Urinary bladder (tissue), 3 donors: ENCODE measurements at regions not wholly inside any gene's neighbourhood (a gene's known extent, or its start where the extent isn't known, plus 50 kb on each side); places are given as distances from the start of the nearest gene placed in this dataset.
A peak's percentile ranks its signal among the peaks of the same experiment; 100 is the strongest.
"Not testable (repeated sequence)": the region's sequence is repeated elsewhere in the genome, so short reads cannot be mapped to it uniquely, and the experiment has no call there.

ENCODE experiments used
- DNase-seq: peaks from one replicate; pipeline ENCODE4 v3.0.0-alpha.2; 2015; ENCODE audit errors: extremely low spot score
- H3K27ac ChIP-seq: one replicate; pipeline ENCODE4 v1.5.1; 2013; ENCODE audit warnings: low read depth, mild to moderate bottlenecking, moderate library complexity
- H3K36me3 ChIP-seq: one replicate; pipeline ENCODE4 v1.6.1; 2013; ENCODE audit warnings: mild to moderate bottlenecking, moderate library complexity; ENCODE audit not compliant: insufficient read depth
- H3K4me1 ChIP-seq: one replicate; pipeline ENCODE4 v1.6.1; 2013; ENCODE audit warnings: mild to moderate bottlenecking, moderate library complexity; ENCODE audit not compliant: insufficient read depth
- H3K4me3 ChIP-seq: one replicate; pipeline ENCODE4 v1.5.1; 2013; ENCODE audit warnings: low read depth, low read length
- WGBS: extraction: QIAGEN DNeasy Blood & Tissue Kit; methylation state at CpG from one replicate; pipeline ENCODE4 v1.1.7; 2013; 5-methylcytosine and 5-hydroxymethylcytosine counted together
- donor health status: healthy with polysubstance abuse.
- donor health status: healthy.

DNA sequence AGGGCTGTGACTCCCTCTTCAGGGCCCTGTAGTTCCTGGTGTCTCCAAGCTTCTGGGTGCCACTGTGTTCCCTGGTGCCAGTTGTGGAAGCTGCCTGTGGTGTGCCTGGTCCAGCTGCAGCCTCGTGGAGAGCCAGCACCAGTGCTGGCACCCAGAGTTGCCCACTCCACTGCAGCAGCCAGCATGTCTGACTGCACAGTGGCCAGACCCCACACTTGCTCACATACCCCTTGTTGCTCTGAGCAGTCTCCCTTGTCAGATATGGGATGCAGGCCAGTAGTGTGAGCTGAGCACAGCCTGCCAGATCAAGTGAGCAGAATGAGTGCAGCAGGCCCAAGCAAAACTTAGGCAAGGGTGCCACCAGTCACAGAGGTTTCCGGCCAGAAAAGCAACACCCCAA lies 108.6 kb downstream of the ZMAT1 start:
- WGBS = 62% methylated on average over 2 of the region's 2 CpGs
- H3K27ac ChIP-seq = no peak overlapping the region
- H3K4me3 ChIP-seq = no peak overlapping the region
- no peak for DNase-seq
- no peaks in the 10 kb centered on the region for H3K4me1 ChIP-seq
- H3K36me3 ChIP-seq = no peaks in the 10 kb centered on the region

DNA sequence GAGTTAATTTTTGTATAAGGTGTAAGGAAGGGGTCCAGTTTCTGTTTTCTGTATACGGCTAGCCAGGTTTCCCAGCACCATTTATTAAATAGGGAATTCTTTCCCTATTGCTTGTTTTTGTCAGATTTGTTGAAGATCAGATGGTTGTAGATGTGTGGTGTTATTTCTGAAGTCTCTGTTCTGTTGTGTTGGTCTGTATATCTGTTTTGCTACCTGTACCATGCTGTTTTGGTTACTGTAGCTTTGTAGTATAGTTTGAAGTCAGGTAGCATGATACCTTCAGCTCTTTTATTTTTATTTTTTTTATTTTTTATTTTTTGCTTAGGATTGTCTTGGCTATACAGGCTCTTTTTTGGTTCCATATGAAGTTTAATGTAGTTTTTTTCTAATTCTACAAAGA lies 114.1 kb downstream of the ZMAT1 start:
- not testable (repeated sequence) for H3K4me1 ChIP-seq, H3K4me3 ChIP-seq, DNase-seq, H3K27ac ChIP-seq, H3K36me3 ChIP-seq
- 96% methylated on average over 1 of the region's 1 CpG for WGBS

DNA sequence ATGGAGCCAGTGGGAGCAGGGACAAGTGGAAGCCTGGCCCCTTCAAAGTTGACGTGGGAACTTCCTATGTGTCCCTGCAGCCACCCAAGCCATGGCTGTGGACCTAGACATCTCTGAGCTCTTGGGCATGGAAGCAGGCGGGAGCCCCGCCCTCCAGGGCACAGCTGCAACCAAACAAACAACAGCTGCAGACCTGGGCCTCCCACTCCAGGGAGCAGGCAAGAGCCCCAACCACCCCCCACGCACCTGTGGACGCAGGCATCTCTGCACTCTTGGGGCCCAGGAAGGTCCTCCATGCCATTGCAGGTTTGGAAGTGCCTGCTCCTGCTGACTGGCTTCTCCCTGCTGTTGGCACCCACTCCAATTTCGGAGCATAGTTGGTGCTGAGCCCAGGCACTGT lies 118.6 kb downstream of the ZMAT1 start:
- no peaks in the 10 kb centered on the region for H3K4me1 ChIP-seq
- 85% methylated on average over 6 of the region's 6 CpGs for WGBS
- no peak for DNase-seq
- no peak overlapping the region for H3K27ac ChIP-seq
- H3K4me3 ChIP-seq = no peak overlapping the region
- no peaks in the 10 kb centered on the region for H3K36me3 ChIP-seq

DNA sequence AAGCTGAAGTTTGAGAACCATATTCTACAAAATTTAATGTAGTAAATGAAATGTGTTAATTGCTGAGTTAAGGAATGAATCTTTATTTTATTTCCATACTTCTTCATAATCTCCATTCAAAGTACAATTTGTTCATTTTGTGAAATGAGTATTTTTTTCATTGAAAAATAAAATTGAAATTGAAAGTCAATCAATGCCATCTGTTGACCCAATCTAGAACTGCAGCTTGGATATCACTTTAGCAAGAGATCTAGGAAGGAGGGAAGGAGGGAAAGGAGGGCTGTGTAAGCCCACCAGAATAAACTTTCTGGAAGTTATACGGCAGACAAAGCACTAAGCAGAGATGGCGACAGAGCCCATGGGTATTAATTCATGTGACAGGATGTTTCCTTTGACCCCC lies 128.4 kb downstream of the ZMAT1 start:
- H3K4me3 ChIP-seq = no peak overlapping the region
- H3K36me3 ChIP-seq = no peaks in the 10 kb centered on the region
- DNase-seq = no peak
- 10% methylated on average over 2 of the region's 2 CpGs for WGBS
- H3K4me1 ChIP-seq = no peaks in the 10 kb centered on the region
- no peak overlapping the region for H3K27ac ChIP-seq

DNA sequence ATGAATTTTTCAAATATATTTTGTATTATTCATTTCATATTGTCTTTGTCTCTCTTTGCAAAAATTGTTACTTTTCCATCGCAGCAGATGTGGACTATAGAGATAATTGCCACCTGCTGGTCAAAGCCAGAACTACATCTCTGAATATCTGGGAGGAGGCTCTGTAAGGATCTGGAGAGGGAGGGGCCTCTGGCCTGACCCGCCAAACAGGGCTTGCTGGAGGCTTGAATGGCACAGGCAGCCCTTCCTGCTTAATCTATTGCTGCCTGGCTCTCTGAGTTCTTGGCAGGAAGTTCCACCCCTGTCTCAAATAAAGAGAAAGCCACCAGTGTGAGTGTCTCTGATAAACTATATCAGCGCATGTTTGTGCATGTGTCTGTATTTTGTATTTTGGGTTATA lies 132.4 kb downstream of the ZMAT1 start:
- WGBS = 2% methylated on average over 3 of the region's 3 CpGs
- DNase-seq = peak; percentile 80

DNA sequence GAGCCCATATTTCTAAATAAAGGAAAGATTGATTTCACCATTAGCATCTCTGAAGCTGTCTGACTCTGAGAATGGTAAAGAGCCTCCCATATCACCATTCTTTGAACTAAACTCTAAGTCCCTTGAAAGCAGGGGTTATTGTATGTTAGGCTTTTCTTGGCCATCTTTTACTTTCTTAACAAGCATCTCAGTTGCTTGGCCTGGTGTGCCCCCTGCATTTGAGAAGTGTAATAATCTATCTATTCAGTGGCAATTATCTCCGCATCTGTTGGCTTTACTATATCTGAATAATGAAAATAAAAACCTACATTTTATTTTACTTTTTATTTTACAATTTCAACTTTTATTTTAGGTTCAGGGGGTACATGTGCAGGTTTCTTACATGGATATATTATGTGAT lies 128.3 kb upstream of the ARMCX2 start:
- no peaks in the 10 kb centered on the region for H3K36me3 ChIP-seq
- H3K27ac ChIP-seq = no peak overlapping the region
- 93% methylated on average over 1 of the region's 1 CpG for WGBS
- H3K4me1 ChIP-seq = no peaks in the 10 kb centered on the region
- DNase-seq = no peak
- H3K4me3 ChIP-seq = no peak overlapping the region

More for the DNA sequence above, 132.4 kb downstream of the ZMAT1 start:
- Histone ChIP-seq H3K27ac (no peak overlapping the region), H3K36me3 (no peaks in the 10 kb centered on the region), H3K4me1 (no peaks in the 10 kb centered on the region), H3K4me3 (no peak overlapping the region)

DNA sequence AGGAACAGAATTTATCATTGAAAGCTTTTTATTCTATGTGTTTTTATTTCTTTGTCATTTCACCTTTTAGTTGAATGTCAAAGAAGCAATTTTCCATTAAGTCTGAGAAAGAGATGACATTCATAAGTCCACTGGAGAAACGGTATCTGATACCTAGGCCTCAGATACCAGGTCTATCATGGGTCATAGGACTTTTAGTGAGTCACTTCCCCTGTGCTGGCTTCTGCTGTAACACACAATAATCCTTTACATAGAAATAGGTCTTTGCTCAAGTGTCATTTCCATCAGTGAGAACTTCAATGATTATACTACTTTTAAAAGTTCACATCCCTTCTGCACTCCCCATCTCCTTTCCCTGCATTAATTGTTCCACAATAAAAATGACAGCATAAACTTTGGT lies 125.5 kb upstream of the ARMCX2 start:
- H3K27ac ChIP-seq = no peak overlapping the region
- H3K36me3 ChIP-seq = no peaks in the 10 kb centered on the region
- H3K4me1 ChIP-seq = no peaks in the 10 kb centered on the region
- H3K4me3 ChIP-seq = no peak overlapping the region
- WGBS = 54% methylated on average over 1 of the region's 1 CpG
- DNase-seq = no peak

DNA sequence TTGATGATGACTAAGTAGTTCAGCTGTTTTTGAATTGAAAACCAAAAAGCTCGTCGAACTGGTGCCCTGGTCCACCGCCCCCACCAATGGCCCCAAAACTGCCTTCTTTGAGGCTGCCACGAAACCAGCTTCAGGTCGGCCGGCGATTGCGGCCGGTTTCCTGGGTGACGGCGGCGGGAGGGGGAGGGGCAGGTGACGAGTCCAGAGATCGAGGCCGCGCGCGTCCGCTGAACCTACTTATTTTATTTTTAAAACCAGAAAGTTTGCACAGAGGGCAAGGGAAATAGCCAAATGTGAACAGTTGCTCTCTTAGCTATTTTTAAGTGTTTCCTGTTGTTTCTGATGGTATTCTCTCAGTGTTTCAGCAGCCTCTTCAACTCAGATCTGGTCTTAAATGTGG lies 120.8 kb upstream of the ARMCX2 start:
- WGBS = 89% methylated on average over 19 of the region's 19 CpGs
- H3K27ac ChIP-seq, H3K4me1 ChIP-seq, H3K4me3 ChIP-seq, DNase-seq, H3K36me3 ChIP-seq: not testable (repeated sequence)

DNA sequence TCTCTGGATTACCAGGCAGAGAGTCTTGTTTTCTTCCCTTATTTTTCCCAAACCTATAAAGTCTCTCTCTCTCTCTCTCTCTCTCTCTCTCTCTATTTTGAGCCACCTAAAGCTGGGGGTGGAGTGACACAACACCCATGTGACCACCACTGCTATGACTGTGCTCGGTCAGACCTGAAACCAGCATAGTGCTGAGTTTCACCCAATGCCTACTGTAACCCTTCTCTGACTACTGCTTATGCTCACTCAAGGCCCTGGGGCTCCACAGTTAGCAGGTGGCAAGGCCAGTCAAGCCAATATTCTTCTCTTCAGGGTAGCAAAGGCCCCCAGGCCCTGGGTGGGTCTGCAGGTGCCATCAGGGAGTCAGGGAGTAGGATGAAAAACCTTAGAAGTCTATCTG lies 114.7 kb upstream of the ARMCX2 start:
- Histone ChIP-seq H3K27ac (no peak overlapping the region), H3K4me1 (no peaks in the 10 kb centered on the region), H3K36me3 (no peaks in the 10 kb centered on the region), H3K4me3 (no peak overlapping the region)
- no peak for DNase-seq
- WGBS = 76% methylated on average over 1 of the region's 1 CpG

DNA sequence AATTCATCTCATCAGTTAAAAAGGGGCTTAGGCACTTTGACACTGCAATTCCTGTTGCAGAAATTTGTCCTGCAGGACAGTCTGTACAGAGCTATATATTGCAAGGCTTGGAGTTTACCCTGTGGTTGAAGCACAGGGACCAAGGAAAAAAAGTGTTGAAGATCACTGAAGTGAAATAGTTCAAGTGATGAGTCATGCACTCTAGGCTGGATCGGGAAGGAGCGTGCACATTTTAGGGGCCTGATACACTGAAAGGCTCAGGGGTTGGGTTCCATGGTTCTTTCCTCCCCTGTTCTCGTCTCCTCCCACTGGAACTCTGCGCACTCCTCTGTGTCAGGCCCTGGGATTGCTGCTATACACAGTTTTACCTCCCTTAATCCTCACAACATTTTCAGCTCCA lies 104.9 kb upstream of the ARMCX2 start:
- DNase-seq = no peak
- Histone ChIP-seq H3K27ac (no peak overlapping the region), H3K36me3 (no peaks in the 10 kb centered on the region), H3K4me3 (no peak overlapping the region), H3K4me1 (no peaks in the 10 kb centered on the region)
- 78% methylated on average over 4 of the region's 4 CpGs for WGBS

DNA sequence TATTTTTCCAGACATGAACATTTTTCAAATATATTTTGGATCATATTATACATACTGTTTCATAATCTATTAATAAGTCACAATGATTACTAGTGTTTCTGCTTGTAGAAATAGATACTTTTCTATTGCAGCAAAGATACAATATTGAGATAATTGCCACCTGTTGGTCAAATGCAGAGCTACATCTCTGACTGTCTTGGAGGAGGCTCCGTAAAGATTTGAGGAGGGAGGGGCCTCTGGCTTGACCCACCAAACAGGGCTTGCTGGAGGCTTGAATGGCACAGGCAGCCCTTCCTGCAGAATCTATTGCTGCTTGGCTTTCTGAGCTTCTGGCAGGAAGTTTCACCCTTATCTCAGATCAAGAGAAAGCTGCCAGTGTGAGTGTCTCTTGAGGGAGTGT lies 99.3 kb upstream of the ARMCX2 start:
- WGBS = 3% methylated on average over 1 of the region's 1 CpG
- H3K4me1 ChIP-seq = no peaks in the 10 kb centered on the region
- H3K36me3 ChIP-seq = no peaks in the 10 kb centered on the region
- H3K27ac ChIP-seq = no peak overlapping the region
- no peak overlapping the region for H3K4me3 ChIP-seq
- DNase-seq = peak; percentile 2

DNA sequence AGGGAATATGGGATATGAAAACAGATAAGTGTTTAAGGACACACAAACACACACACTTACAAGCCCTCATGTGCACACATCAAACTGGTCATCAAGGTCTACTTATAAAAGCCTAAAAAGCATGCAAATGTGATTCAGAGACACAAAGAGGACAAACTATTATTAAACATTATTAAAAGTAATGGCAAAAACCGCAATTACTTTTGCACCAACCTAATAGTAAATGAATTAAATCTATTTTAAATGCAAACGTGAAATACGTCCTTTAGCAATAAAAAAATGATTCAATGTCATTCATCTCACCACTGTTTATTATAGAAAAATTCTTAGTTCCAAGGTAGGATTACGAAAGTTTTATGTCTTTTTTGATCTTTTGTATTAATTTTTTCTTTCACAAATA lies 91.1 kb upstream of the ARMCX2 start:
- whole genome bisulfite sequencing = 78% methylated on average over 4 of the region's 4 CpGs

DNA sequence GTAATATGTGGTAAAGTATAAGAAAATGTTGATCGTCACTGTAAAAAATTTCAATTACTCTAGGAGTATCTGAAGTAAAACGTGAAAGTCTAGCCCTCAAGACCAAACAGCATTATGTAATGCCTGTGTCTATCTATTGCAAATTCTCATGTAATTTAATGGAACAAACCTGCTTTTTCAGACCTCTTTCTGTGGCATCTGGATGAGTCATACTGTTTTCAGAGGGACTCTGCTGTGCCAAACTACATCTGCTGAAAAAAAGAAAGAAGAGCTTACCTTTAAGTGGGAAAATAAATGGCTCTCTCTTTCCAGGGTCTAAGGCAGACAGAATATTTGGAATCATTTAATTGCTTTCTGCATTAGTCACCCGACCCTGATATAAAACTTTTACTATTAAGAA lies 89.8 kb upstream of the ARMCX2 start:
- 55% methylated on average over 3 of the region's 3 CpGs for WGBS
- no peaks in the 10 kb centered on the region for H3K36me3 ChIP-seq
- no peak overlapping the region for H3K27ac ChIP-seq
- no peak overlapping the region for H3K4me3 ChIP-seq
- no peaks in the 10 kb centered on the region for H3K4me1 ChIP-seq
- no peak for DNase-seq

More for the DNA sequence above, 91.1 kb upstream of the ARMCX2 start:
- Histone ChIP-seq H3K36me3 (no peaks in the 10 kb centered on the region), H3K4me1 (no peaks in the 10 kb centered on the region), H3K27ac (no peak overlapping the region), H3K4me3 (no peak overlapping the region)
- no peak for DNase-seq

DNA sequence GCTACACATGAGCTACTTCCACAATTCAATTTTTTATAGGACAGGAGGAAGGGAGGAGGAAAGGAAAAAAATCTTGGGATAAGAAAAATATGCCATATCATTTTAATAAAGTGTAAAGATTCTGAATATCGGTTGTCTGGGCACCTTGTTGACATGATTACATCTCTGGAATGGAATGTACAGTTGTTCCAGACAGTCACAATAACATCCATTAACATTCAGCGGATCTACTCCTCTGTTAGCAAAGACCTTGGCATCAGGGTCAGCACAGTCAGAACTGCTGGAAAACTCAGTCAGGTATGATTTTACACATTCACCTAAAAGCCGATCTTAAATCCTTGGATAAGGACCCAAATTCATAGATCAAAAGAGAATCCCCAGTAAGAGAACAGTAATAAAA lies 85.4 kb upstream of the ARMCX2 start:
- 28% methylated on average over 3 of the region's 3 CpGs for WGBS
- Histone ChIP-seq H3K4me3 (no peak overlapping the region), H3K36me3 (no peaks in the 10 kb centered on the region), H3K27ac (no peak overlapping the region), H3K4me1 (no peaks in the 10 kb centered on the region)
- DNase-seq = no peak

DNA sequence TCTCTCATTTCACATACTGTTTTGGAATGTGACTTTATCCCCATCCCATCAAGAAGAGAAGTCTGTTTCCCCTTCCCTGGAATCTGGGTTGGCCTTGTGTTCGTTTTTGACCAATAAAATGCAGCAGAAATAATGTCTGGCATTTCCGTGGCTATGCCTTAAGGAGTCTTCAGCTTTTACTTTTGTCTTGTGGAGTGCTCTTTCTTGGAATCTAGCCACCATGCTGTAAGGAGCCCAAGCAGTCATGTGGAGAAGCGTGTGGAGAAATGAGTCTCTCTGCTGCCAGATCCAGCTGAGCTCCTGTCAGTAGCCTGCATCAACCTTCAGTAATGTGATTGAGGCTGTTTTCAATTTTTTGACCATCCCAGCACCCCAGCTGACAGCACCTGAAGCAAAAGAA lies 84.4 kb upstream of the ARMCX2 start:
- Histone ChIP-seq H3K27ac (no peak overlapping the region), H3K4me3 (no peak overlapping the region), H3K36me3 (no peaks in the 10 kb centered on the region), H3K4me1 (no peaks in the 10 kb centered on the region)
- 31% methylated on average over 3 of the region's 3 CpGs for WGBS
- DNase-seq = no peak
